ENCODE measurements at regions not wholly inside any gene's neighbourhood (a gene's known extent, or its start where the extent isn't known, plus 50 kb on each side); places are given as distances from the start of the nearest gene placed in this dataset.

GRCh38 chr7:123372368-123372767, 162.0 kb downstream of the IQUB start:
- H3K9me3 Mint-ChIP-seq, result no peaks in the 10 kb centered on the region
- DNase-seq (no peak), ATAC-seq (no peak)
- no peaks in the 10 kb centered on the region for H3K36me3 Mint-ChIP-seq (ENCODE audit: low read depth)
- H3K4me1 Mint-ChIP-seq (ENCODE audit: low read depth), result no peaks in the 10 kb centered on the region
- H3K4me3 Mint-ChIP-seq, result no peak overlapping the region
- ChIA-PET CTCF (no interaction called here), POLR2A (no interaction called here)
- TF ChIP-seq CTCF (IDR thresholded peaks at IDR 0.05), result no peak
- intact Hi-C loops (cut with micrococcal nuclease), result no loop called here
- H3K27me3 Mint-ChIP-seq, result no peaks in the 10 kb centered on the region
- H3K27ac Mint-ChIP-seq, result no peak overlapping the region

DNA sequence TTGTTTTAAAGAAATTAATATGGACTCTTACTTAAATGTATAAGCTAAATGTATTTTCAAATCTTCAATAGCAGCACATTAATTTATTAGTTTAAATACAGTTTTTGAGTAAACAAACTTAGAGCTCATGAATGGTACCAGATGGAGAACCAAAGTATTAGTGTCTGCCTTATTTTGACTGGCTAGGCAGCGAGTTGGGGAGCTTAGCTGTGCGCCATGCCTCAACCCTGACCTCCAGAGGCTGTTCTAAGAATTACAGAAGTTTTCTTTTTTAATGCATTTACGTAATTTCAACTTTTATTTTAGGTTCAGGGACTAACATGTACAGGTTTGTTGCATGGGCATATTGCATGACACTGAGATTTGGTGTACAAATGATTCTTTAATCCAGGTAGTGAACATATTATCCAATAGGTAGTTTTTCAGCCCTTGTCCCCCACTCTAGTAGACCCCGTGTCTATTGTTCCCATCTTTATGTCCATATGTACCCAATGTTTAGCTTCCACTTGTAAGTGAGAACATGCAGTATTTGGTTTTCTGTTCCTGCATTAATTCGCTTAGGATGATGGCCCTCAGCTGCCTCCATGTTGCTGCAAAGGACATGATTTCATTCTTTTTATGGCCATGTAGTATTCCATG, 166.8 kb downstream of the IQUB start:
- no peaks in the 10 kb centered on the region for H3K4me1 Mint-ChIP-seq (ENCODE audit: low read depth)
- TF ChIP-seq CTCF (IDR thresholded peaks at IDR 0.05), result peak; percentile 59
- CTCF ChIA-PET, result interaction anchor here (0.7 to 1.9 kb wide), 7 partner anchors 9 to 179 kb away, joined by 3 to 5 read pairs (median 4); no protein-coding TSS in a partner anchor
- H3K27ac Mint-ChIP-seq, result no peak overlapping the region
- intact Hi-C loops (cut with micrococcal nuclease), result no loop called here
- no peaks in the 10 kb centered on the region for H3K9me3 Mint-ChIP-seq
- no peaks in the 10 kb centered on the region for H3K27me3 Mint-ChIP-seq
- peak; percentile 64 for ATAC-seq
- POLR2A ChIA-PET, result no interaction called here
- DNase-seq, result peak; percentile 7
- no peak overlapping the region for H3K4me3 Mint-ChIP-seq
- no peaks in the 10 kb centered on the region for H3K36me3 Mint-ChIP-seq (ENCODE audit: low read depth)

DNA sequence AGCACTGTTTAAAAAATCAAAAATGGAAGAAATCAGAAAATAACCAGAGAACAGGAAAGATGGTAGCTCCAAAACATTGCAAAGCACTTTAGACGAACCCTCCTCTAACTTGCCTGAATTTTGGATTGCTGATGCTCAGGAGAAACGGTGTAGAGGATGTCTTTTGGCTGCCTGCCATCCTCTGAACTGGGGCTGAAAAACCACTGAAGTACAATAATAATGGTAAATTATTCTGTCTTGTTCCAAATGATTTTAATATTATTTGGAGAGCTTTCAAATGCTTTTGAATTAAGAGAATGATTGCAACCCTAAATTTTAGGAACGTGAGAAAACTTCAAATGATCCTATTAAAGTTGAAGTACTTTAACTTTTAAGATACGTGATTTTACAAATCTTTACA, 167.3 kb upstream of the SLC13A1 start:
- no peaks in the 10 kb centered on the region for H3K4me1 Mint-ChIP-seq (ENCODE audit: low read depth)
- CTCF ChIA-PET, result interaction anchor here (0.7 to 1.9 kb wide), 7 partner anchors 9 to 178 kb away, joined by 3 to 5 read pairs (median 4); no protein-coding TSS in a partner anchor
- intact Hi-C loops (cut with micrococcal nuclease), result no loop called here
- no peak overlapping the region for H3K4me3 Mint-ChIP-seq
- no peak for TF ChIP-seq CTCF (IDR thresholded peaks at IDR 0.05)
- POLR2A ChIA-PET, result no interaction called here
- no peaks in the 10 kb centered on the region for H3K9me3 Mint-ChIP-seq
- no peaks in the 10 kb centered on the region for H3K36me3 Mint-ChIP-seq (ENCODE audit: low read depth)
- H3K27ac Mint-ChIP-seq, result no peak overlapping the region
- no peak for ATAC-seq
- H3K27me3 Mint-ChIP-seq, result no peaks in the 10 kb centered on the region
- DNase-seq, result no peak

DNA sequence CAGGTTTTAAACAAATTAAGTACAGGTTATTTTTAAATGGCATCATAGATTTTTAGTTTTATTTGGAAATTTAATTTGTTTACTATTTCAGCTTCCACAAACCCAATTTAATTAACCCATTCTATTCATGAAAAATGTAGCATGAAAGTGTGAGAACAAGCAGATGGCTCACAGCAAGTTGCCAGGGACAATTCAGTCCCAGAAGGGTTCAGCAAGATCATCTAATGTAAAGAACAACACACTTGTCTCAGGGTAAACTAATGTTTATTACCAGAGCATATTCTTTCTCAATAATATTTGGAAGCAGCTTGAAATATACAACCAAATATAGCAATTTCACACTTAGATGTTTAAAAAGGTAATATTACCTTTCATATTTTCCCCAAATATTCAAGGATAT, 166.9 kb upstream of the SLC13A1 start:
- H3K27ac Mint-ChIP-seq, result no peak overlapping the region
- ATAC-seq (no peak), DNase-seq (no peak)
- POLR2A ChIA-PET, result no interaction called here
- intact Hi-C loops (cut with micrococcal nuclease), result no loop called here
- H3K9me3 Mint-ChIP-seq, result no peaks in the 10 kb centered on the region
- no peak overlapping the region for H3K4me3 Mint-ChIP-seq
- H3K4me1 Mint-ChIP-seq (ENCODE audit: low read depth), result no peaks in the 10 kb centered on the region
- H3K36me3 Mint-ChIP-seq (ENCODE audit: low read depth), result no peaks in the 10 kb centered on the region
- no peak for TF ChIP-seq CTCF (IDR thresholded peaks at IDR 0.05)
- CTCF ChIA-PET, result interaction anchor here (0.6 to 1.3 kb wide), 6 partner anchors 9 to 1770 kb away, joined by 3 to 5 read pairs (median 4); no protein-coding TSS in a partner anchor
- H3K27me3 Mint-ChIP-seq, result no peaks in the 10 kb centered on the region

DNA sequence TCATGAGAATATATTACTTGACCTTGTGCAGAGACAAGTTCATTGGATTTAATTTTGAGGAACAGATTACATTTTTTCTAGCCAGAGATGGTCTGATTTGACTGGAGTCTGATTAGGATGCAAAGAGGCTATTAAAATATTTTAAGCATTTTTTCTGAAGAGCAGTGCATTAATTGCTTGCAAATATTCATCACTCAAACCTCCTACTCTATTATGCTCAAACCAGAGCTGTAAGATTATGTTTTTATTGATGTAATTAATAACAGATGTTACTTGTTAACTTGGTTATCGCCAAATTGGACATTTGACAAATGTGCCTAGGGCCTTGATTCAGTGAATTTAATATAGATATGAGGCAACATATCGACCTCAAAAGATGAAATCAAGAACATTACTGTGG, 160.9 kb upstream of the SLC13A1 start:
- intact Hi-C loops (cut with micrococcal nuclease), result no loop called here
- no peak for ATAC-seq
- Mint-ChIP-seq H3K4me3 (no peak overlapping the region), H3K9me3 (no peaks in the 10 kb centered on the region), H3K27ac (no peak overlapping the region), H3K36me3 (ENCODE audit: low read depth) (no peaks in the 10 kb centered on the region), H3K4me1 (ENCODE audit: low read depth) (no peaks in the 10 kb centered on the region), H3K27me3 (no peaks in the 10 kb centered on the region)
- DNase-seq, result no peak
- ChIA-PET CTCF (no interaction called here), POLR2A (no interaction called here)
- no peak for TF ChIP-seq CTCF (IDR thresholded peaks at IDR 0.05)

All from activated CD8-positive, alpha-beta T cell treated with anti-CD3 and anti-CD28 coated beads for 36 hours (primary cell).